GM18511 (cell line): ENCODE measurements at regions not wholly inside any gene's neighbourhood (a gene's known extent, or its start where the extent isn't known, plus 50 kb on each side); places are given as distances from the start of the nearest gene placed in this dataset.
"Not testable (repeated sequence)": the region's sequence is repeated elsewhere in the genome, so short reads cannot be mapped to it uniquely, and the experiment has no call there.

Source experiments
- ATAC-seq: cut with Tn5 transposase; IDR thresholded peaks from one replicate; pipeline ENCODE4 v1.9.1; 2021; ENCODE audit warnings: mild to moderate bottlenecking, moderate library complexity; ENCODE audit not compliant: unreplicated experiment

DNA sequence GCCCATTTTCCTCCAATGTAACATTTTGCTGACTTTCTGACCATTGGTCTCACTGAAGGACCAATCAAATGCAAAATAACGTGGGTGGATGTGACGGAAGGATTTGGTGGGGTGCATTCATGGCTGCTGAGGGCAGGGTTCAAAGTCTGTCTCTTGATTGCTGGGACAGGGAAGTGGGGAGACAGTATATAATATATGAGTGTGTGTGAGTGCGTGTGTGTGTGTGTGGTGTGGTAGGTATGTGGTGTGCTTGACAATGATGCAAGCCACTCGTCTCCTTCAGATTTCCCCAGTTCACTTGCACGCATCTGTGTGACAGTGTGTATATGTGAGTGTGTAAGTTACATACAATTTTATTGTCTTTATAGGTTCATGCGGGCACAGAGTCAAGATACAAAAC, 477.3 kb downstream of the DIRAS2 start:
- no peak for ATAC-seq

DNA sequence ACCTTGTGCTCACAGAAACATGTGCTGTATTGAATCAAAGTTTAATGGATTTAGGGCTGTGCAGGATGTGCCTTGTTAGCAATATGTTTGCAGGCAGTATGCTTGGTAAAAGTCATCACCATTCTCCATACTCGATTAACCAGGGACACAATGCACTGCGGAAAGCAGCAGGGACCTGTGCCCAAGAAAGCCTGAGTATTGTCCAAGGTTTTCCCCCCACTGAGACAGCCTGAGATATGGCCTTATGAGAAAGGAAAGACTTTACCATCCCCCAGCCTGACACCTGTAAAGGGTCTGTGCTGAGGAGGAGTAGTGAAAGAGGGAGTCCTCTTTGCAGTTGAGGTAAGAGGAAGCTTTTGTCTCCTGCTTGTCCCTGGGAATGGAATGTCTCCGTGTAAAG, 476.2 kb downstream of the DIRAS2 start:
- not testable (repeated sequence) for ATAC-seq

DNA sequence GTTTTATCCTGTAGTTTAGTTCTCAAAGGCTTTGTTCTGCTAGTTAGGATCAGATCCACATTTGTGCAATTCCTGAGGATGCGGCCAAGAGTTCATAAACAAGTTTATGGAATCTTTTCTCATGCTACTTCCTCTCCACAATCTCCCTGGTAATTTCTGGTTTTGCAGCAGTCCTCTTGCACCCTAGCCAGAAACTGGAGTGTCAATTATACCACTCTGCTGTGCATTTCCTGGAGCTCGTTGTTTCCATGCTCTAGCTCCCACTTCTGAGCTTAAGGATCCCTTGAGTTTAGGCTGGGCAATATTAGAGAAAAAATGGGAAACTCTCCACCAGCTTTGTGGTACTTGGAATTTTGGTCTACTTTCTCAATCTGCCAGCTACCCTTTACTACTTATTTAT, 474.7 kb downstream of the DIRAS2 start:
- ATAC-seq: no peak

DNA sequence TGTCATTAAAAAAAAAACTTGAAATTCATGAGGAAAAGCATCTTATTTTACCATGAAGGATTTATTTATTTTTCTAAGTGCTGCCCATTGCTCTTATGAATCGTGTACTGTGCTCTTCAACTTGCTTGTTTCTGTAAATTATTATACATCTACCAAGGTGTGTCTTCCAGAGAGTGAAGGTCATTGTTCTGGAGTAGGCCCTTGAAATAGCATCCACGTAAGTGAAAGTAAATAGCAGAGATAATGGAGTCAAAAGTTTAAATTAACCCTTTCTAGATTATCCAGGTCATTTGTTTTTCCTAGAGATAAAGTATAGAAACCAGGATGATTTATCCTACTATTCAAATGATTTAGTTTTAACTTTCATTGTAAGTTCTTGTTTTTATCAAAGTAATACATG, 473.1 kb downstream of the DIRAS2 start:
- no peak for ATAC-seq

DNA sequence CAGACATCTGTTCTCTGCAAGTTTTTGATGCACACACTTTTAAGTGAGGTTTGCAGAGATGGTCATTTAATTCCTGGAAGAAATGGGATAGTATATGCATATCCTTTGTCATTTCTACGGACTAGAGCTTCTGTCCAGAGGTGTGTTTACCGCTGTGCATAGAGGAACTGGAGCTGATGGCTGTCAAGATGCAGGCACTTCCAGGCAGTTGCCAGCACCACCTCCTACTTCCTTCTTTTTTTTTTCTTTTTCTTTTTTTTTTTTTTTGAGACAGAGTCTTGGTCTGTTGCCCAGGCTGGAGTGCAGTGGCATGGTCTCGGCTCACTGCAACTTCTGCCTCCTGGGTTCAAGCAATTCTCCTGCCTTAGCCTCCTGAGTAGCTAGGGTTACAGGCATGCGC, 468.7 kb downstream of the DIRAS2 start:
- ATAC-seq: not testable (repeated sequence)

DNA sequence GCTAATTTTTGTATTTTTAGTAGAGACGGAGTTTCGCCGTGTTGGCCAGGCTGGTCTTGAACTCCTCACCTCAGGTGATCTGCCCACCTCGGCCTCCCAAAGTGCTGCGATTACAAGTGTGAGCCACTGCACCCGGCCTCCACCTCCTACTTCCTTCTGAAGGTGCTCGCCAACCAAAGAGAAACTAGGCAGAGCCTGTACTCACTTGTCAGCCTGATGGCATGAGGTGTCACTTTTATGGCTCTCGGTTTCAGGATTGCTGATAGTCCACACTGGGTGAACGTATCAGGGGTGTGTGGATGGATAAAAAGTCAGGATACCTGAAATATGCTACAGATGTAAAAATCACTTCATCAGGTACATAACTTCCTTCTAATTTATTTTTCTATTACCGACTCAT, 468.3 kb downstream of the DIRAS2 start:
- ATAC-seq: not testable (repeated sequence)

DNA sequence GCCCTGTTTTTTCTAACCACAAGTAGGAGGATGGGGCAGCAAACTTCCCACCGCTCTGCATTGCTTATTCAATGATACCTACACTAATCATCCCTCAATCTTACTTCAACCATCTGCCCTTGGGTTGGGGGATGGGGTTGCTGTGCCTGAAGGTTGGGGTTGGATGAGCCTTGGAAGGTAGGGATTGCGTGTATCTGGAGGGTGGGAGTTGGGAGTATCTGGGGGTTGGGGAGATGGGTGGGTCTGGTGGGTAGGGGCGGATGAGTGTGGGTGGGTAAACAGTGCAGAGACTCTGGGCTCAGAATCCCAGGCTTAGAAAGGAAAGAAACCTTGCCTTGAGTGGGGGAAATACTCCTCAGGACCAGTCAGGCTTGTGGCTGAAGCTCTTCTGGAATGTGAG, 467.4 kb downstream of the DIRAS2 start:
- no peak for ATAC-seq

DNA sequence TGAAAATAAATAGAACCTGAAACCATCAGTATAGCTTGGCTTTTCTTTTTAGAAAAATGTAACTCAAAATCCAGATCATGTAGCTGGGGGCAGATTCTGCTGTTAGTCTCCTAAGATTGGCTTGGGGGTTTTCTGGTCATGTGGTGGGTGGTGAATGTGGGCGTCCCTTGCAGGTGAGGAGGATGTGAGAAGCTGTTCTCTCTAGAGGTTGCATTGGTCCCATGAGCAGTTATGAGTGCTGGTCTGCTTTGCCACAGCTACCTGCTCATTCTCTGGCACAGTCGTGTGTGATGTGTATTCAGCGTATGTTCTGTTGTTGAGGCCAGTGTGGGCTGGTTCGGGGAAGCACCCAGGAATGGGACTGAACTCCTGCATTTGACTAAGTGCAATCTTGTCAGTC, 466.8 kb downstream of the DIRAS2 start:
- ATAC-seq: no peak

DNA sequence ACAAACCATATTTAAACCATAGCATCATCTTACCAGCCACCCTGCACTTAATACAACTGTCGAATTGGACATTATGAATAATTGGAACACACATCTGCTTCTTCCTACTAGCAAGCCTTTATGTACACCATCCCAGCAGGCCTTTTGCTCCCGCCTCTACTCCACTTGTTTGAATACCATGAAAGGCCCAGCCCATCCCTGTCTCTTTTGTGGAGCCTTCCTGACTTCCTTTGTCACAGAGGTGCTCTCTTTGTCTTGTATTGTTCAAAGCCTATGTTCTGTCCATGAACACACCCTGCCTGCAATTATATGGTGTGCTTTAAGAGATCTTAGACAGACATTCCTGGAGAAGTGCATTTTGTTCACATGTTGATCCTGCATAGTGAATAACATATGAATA, 465.7 kb downstream of the DIRAS2 start:
- no peak for ATAC-seq

DNA sequence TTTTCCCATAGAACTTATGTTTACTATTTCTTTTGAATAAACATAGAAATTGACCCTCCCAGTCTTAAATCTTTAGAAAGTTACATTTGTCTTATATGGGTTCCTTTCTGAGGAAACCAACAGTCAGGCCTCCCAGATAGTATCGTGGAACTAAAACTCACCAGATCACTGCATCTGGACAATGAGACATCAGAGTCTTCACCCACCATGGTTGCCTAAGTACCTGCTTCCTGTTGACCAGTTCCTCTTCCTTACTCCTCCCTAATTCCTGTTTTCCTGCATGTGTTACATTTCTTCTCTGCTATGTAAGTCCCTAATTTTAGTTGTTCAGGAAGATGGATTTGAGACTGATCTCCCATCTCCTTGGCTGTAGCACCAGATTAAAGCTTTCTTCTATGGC, 462.2 kb downstream of the DIRAS2 start:
- ATAC-seq: no peak

DNA sequence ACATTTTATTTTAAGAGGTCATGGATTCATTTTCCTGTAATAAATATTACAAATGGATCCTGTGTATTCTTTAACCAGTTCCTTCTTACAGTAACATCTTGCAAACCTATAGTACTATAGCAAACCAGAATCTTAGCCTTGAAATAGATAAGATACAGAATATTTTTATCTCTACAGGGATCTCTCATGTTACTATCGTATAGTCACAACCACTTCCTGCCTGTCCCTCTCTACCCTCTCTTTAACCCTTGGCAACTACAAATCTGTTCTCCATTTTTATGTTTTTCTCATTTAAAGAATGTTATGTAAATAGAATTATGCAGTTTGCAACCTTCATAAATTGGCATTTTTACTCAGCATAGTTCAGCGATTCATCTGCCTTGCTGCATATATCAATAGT, 454.0 kb downstream of the DIRAS2 start:
- no peak for ATAC-seq

DNA sequence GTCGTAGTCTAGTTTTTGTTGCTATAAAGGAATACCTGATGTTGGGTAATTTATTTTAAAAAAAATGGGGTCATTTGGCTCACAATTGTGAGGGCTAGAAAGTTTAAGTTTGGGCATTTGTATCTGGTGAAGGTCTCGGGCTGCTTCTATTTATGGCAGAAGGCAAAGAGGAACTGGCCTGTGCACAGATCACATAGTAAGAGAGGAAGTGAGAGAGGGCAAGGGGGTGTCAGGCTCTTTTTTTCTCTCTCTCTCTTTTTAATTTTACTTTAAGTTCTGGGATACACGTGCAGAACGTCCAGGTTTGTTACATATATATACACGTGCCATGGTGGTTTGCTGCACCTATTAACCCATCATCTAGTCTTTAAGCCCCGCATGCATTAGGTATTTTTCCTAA, 453.3 kb downstream of the DIRAS2 start:
- ATAC-seq: peak; percentile 97

DNA sequence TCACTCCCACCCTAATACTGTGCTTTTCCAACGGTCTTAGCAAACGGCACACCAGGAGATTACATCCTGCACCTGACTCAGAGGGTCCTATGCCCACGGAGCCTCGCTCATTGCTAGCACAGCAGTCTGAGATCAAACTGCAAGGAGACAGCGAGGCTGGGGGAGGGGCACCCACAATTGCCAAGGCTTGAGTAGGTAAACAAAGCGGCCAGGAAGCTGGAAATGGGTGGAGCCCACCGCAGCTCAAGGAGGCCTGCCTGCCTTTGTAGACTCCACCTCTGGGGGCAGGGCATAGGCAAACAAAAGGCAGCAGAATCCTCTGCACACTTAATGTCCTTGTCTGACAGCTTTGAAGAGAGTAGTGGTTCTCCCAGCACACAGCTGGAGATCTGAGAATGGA, 450.2 kb downstream of the DIRAS2 start:
- ATAC-seq: not testable (repeated sequence)

DNA sequence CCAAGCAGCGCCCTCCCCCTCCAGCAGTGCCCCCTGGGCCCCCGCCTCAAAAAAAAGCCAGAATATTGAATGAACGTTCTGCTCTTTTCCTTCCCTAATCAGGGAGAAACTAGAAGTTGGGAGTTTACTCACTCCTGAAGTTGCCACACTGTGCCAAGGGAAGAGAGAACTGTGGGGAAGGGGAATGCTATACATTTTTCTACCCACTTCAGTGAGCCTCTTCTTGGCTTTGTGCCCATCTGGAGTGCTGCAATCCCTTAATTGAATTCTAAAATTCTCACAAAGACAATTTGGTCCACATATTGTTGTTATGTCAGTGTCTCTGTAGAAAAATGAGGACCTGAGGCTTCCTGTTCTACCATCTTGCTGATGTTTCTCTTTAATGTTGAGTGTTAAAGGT, 443.7 kb downstream of the DIRAS2 start:
- ATAC-seq: no peak

DNA sequence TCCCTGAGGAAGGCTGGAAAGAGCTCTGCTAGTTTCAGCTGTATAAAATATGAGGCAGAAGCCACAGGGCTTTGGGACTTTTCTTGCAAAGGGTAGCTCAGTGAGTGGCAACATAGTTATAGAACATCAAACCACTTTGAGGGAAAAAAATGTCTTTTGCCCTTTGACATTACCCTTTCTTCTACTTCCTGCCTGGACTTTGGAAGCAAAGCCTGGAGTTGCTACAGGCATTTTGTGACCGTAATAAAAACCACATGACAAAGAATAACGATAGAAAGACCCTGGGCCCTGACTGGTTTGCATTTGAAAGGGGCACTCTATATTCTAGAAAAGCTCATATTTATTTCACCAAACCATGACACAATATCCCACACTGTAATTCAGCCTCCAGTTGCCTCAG, 440.9 kb downstream of the DIRAS2 start:
- ATAC-seq: no peak

DNA sequence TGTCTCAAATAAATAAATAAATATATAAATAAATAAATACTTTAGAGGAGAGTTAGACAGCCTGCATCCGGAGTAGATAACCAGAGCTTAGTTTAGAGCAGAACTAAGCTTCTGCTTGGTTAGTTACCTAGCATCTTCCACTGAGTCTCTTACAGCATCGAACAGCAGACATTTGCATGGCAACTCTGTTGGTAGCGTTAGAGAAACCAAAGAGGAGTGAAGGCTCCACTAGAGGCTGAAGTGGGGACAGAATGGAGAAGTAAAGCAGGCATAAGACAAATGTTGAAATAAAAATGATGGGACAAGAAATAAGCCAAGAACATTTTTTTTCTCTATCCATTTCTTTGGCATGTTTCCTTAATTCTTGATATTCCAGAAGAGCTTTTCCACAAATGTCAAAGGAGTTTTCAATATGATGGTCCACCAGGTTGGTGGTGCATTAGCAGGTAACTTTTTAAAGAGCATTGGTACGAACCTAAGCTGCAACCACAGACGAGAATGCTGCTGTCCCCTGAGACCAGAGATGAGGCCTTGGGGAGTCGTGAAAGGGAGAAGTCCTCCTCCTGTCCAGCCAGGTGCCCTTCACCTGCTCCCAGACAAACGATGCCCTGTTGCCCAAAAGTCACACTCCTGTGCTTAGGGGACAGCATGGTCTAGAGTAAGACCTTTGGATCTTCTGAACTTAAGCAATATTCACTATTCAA, 438.3 kb downstream of the DIRAS2 start:
- no peak for ATAC-seq

DNA sequence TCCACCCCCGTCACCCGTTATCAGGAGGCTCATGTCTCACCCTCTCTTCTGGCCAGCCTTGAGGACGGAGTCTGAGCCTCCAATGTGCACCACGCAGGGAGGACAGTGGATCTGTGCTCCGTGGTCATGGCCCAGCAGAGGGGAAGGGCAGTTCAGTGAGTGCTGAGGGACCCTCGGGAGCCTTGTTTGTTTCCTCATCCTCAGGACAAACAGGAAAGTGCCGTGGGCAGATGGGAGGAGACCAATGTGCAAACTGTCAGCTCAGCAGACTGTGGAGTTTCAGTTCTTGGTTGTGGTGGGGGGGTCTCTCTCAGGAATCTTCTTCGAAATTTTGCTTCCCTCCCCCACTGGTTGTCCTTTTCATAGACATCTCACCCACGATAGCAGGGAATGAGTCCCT, 429.6 kb downstream of the DIRAS2 start:
- ATAC-seq: not testable (repeated sequence)

DNA sequence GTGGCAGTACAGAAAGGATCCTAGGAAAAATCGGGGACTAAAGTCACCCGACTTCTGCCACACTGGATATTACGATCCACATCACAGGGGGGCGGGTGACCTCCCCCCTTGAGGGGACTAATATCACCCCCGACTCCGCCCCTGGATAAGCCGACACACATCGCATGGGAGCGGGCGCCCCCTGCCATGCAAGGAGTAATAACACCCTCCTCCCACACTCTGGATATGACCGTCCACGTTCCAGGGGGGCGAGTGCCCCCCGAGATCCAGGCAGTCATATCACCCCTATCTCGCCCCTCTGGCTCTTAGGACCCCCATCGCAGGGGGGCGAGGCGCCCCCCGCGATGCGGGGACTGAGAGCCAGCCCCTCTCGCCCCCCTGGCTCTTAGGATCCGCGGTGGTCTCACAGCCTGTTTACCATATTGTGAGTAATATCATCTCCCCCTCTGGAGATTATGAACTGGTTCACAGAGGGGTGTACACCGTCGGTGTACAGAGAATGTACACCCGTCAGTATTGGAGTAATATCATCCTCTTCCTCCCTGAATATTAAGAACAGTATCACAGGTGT, 423.0 kb downstream of the DIRAS2 start:
- ATAC-seq: no peak

DNA sequence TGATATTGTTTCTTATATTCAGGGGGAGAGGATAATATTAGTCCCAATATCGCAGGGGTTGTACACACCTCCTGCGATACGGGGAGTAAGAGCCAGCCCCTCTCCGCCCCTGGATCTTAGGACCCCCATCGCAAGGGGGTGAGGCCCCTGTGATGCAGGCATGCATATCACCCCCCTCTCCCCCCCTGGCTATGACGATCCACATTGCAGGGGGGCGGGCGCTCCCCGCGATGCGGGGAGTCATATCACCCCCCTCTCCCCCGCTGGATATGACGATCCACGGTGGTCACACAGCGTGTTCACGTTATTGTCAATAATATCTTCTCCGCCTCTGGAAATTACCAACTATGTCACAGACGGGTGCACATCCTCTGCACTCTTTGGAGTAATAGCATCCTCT, 420.7 kb downstream of the DIRAS2 start:
- ATAC-seq: not testable (repeated sequence)

DNA sequence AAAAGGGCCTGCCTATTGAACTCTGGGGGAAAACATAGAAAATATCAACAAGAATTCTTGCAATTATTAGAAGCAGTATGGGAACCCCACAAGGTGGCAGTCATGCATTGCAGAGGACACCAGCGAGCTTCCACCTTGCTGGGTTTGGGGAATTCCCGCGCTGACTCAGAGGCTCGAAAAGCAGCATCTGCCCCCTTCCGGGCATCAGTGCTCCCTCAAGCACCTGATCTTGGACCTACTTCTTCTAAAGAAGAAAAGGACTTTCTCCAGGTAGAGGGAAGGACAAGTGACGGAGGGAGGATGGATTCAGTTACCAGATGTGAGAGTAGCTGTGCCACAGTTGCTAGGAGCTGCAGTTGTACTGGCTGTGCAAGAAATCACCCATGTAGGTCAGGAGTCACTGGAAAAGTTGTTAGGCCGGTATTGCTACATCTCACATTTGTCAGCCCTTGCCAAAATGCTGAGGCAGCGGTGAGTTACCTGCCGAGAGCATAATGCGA, 415.7 kb downstream of the DIRAS2 start:
- ATAC-seq: not testable (repeated sequence)

DNA sequence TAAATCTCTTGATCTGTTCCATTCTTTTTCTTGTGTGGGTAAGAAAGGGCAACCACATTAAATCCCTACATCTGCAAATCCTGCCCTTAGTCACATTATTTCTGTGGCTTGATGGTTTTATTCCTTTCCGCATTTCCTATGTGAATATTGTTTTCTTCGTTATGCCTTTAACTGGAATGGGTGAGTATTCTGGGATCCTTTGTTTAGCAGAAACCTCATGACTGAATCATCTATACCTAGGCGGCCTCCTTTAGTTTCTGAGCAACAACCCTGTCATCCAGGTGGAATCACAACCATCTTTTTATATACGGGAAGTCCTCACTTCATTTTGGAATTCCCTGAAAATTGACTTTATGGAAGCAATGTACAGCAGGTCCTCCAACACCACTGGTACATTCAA, 409.5 kb downstream of the DIRAS2 start:
- not testable (repeated sequence) for ATAC-seq

DNA sequence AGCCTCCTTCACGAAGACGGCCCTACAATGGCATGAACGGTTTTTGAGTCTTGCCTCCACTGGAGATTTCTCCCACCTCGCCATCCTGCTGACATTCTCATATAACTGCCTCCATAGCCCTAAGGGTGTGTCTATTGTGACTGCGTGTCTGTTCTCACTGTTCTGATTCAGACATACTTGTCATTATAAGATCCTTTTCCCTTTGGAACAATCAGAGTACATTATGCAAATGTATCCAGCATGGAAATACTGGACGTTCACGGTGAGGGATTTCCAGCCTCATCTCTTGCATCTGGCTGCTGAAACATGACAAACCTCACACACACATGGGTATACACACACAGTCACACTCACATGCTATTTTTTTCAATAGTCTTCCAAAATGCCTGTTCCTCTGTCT, 402.1 kb downstream of the DIRAS2 start:
- ATAC-seq: no peak

DNA sequence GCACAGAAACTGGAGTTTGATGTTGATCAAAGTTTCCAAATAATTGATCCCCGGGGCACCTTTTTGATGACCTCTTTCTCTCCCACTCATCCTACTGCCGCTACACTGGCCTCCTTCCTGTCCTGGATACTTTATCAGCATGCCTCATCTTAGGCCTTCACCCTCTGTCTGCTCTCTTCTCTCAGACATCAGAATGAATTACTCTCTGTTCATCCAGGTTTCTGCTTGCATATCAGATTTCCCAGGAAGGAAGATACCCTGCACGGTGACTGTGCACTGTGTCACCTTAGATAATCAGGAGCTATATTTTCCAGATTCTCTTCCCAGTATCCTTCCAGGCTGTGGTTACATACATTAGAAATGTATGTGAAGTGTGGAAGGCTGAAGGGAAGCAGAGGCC, 397.0 kb downstream of the DIRAS2 start:
- ATAC-seq: no peak
